ENCODE measurements at regions not wholly inside any gene's neighbourhood (a gene's known extent, or its start where the extent isn't known, plus 50 kb on each side); places are given as distances from the start of the nearest gene placed in this dataset.
"Not testable (repeated sequence)": the region's sequence is repeated elsewhere in the genome, so short reads cannot be mapped to it uniquely, and the experiment has no call there.

DNA sequence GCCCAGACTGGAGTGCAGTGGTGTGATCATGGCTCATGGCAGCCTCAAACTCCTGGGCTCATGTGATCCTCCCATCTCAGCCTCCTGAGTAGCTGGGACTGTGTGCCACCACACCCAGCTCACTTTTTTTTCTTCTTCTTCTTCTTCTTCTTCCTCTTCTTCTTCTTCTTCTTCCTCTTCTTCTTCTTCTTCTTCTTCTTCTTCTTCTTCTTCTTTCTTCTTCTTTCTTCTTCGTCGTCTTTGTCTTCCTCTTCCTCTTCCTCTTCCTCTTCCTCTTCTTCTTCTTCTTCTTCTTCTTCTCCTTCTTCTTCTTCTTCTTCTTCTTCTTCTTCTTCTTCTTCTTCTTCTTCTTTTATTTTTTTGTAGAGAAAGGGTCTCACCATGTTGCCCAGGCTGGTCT is 78.8 kb upstream of the RPH3A start:
- DNase-seq: not testable (repeated sequence)

DNA sequence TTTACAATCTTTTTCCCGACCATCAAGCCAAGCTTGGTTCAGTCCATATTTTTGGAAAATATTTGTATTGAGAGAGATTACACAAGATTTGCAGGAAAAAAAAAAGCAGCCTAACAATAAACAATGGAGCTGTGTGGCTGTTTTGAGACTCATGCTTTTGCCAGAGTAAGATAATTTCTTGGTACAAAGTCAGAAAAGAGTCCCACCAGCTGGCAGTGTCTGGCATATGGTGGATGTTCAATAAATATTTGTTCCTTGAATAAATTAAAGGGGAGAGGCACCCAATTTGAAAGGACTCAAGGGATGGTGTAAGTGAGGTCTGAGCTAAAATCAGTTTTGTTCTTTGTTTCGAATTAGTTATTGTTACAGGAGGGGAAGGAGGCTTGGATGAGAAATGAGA is 78.1 kb upstream of the RPH3A start:
- DNase-seq: no peak

DNA sequence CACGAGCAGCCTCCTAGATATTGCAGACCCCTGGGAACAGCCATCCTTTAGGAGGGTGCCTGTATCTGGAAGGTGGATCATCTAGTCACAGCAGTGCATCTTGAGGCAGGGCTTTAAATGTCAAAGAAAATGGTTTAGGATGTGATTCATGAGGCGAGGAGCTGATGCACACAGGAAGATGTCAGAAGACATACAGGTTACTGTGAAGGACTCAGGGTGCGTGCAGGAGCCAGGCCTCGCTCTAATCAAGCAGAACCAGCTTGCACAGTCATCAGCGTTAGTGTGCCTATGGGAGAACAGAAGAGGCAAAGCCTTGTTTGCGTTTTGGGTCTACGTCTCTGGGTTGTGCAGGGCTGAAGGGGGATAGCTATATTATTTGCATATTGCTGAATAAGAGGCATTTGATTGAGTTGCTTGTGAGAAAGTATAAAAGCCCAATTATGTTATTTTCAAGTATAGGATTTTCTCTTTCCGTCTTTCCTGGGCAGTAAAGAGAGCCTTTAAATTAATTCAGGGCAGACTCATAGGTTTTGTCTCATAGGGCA is 77.3 kb upstream of the RPH3A start:
- DNase-seq: no peak

GRCh38 chr12:112716099-112717093 is 75.2 kb upstream of the RPH3A start:
- DNase-seq: no peak

- no peak for DNase-seq
Observed at GRCh38 chr12:112728864-112729263, 62.7 kb upstream of the RPH3A start.

DNA sequence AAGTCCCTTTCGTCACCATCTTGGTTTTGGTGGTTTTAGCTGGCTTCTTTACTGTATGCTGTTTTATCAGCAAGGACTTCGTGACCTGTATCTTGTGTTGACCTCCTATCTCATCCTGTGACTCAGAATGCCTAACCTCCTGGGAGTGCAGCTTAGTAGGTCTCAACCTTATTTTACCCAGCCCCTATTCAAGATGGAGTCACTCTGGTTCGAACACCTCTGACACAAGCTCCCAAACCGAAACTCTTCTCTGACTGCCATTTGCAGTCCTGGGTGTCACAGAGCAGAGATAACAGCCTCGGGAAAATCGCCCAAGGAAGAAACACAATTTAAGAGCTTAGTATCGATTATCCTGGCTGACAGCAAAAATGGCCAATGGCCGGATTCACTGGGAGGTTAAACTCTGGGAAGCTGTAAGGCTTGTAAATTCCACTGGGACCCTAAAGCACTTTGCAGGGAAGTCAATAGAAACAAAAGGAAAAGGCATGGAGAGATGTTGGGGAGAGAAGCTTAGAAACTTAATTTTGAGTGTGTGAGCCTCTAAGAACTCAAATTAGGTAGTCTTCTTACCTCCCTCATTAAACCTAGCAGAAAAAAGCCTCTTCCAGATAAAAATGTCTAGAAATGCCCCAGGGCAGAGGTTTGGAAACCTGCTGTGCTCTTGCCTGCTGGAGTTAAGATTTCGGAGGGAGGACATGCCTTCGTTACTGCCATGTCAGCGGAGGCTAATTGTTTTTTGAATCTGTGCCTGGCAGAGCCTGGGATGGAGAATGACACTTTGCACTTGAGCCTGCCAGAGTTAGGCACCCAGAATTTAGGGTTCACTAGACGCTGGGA is 56.5 kb upstream of the RPH3A start:
- no peak for DNase-seq

DNA sequence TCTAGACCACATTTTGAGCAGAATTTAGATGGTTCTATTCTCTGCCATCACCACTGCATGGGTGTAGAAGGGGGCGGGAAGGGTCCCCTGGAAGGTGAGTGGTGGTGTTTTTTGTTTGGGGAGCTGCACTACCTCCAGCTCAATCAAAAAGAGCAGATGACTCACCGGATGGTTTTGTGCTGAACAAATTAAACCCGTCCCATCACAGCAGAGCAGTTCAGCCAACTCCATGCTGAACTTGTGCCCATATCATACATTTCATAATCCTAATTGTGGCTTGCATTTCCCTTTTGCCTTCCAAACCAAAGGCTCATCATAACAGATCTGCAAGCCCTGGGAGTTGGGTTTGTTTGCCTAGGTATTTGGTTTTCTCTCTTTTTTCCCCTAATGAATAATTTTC is 53.0 kb upstream of the RPH3A start:
- peak; percentile 6 for DNase-seq

GRCh38 chr12:112740387-112740934 is 51.1 kb upstream of the RPH3A start:
- DNase-seq: no peak

DNA sequence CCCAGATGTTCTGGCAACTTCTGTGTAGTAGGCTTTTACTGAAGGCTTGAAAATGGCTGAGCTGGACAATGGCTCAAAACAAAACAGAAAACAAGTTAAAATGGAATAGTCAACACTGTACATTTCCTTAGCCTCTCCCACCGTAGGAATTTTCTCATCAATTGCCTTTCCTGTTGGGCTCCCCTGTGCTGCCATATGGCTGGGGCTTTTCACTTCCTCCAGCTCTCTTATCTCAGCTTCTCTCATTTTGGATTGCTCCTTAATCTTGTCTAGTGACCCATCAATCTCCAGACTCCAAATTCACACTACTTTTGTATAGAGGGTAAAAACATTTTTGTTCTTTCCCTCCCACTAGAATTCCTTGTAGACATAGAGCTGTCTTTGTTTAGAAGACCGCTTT is 50.4 kb upstream of the RPH3A start:
- peak; percentile 4 for DNase-seq
